GM19351 (cell line): ENCODE measurements at regions not wholly inside any gene's neighbourhood (a gene's known extent, or its start where the extent isn't known, plus 50 kb on each side); places are given as distances from the start of the nearest gene placed in this dataset.

ENCODE experiments used
- ATAC-seq: cut with Tn5 transposase; IDR thresholded peaks from one replicate; pipeline ENCODE4 v1.9.1; 2021; ENCODE audit warnings: mild to moderate bottlenecking, moderate library complexity; ENCODE audit not compliant: unreplicated experiment

GRCh38 chr2:237264480-237265219 lies 149.3 kb downstream of the COL6A3 start:
- ATAC-seq: no peak

- no peak for ATAC-seq
Measured at GRCh38 chr2:237268004-237268708, 145.8 kb downstream of the COL6A3 start.

- no peak for ATAC-seq
Measured at GRCh38 chr2:237269138-237269875, 144.7 kb downstream of the COL6A3 start.

- ATAC-seq: no peak
Measured at GRCh38 chr2:237270520-237270919, 143.4 kb downstream of the COL6A3 start.

GRCh38 chr2:237271698-237272652 lies 142.0 kb downstream of the COL6A3 start:
- no peak for ATAC-seq
